SU-DHL-6 (cell line): ENCODE measurements at regions not wholly inside any gene's neighbourhood (a gene's known extent, or its start where the extent isn't known, plus 50 kb on each side); places are given as distances from the start of the nearest gene placed in this dataset.

Experiments used
- CTCF ChIP-seq: fragments of 200-600 bp; sonication (generic); IDR thresholded peaks from one replicate; pipeline ENCODE4 v1.5.1; 2017; ENCODE audit warnings: antibody characterized with exemption, mild to moderate bottlenecking, low read length, moderate library complexity; ENCODE audit not compliant: insufficient read depth, poor library complexity, severe bottlenecking
- EZH2phosphoT487 ChIP-seq: fragments of 200-600 bp; sonication (generic), shearing (Covaris generic); conservative IDR thresholded peaks from 2 replicates; pipeline ENCODE4 v1.6.1; 2018; ENCODE audit warnings: mild to moderate bottlenecking, antibody characterized with exemption, low read length, moderate library complexity, mixed read lengths

- TF ChIP-seq CTCF (no peak), EZH2phosphoT487 (no peak)
Measured at GRCh38 chr5:97874491-97874890, 691.4 kb upstream of the RIOK2 start.
